Sigmoid colon (tissue), 4 donors: ENCODE measurements at regions not wholly inside any gene's neighbourhood (a gene's known extent, or its start where the extent isn't known, plus 50 kb on each side); places are given as distances from the start of the nearest gene placed in this dataset.

Experiments
- CTCF ChIP-seq, 4 experiments: fragments of 450-650 bp in 3 of 4; fragments of 200-600 bp in 1 of 4; IDR thresholded peaks; one replicate each; pipeline ENCODE4 v1.5.1; 2016 to 2019; ENCODE audit warnings: antibody characterized with exemption in 4 of 4, mild to moderate bottlenecking in 3 of 4, moderate library complexity in 2 of 4
- EP300 ChIP-seq, 4 donors: sonication (generic); formaldehyde crosslinking; IDR thresholded peaks; one replicate each; pipeline ENCODE4 v1.6.1; 2017; ENCODE audit warnings: antibody characterized with exemption in 4 of 4

- TF ChIP-seq CTCF (IDR thresholded peaks at IDR 0.05) (no peak), EP300 (IDR thresholded peaks at IDR 0.05) (no peak)
Measured at GRCh38 chrX:15158350-15158735, 111.5 kb downstream of the ASB9 start.
